Ovary (tissue), 7 donors: ENCODE measurements at regions not wholly inside any gene's neighbourhood (a gene's known extent, or its start where the extent isn't known, plus 50 kb on each side); places are given as distances from the start of the nearest gene placed in this dataset.

Experiments
- DNase-seq, 5 donors: peaks; one replicate each; pipeline ENCODE4 v3.0.0-alpha.2; 2019 to 2020
- H3K27ac ChIP-seq, 2 donors: fragments of 200-600 bp; one replicate each; pipeline versions ENCODE4 v1.5.1 to v1.8.0; 2019 to 2022
- H3K27me3 ChIP-seq: fragments of 200-600 bp; one replicate; pipeline ENCODE4 v1.8.0; 2022
- H3K36me3 ChIP-seq: fragments of 200-600 bp; sonication (generic); one replicate; pipeline ENCODE4 v1.5.1; 2019
- H3K4me1 ChIP-seq: one replicate; pipeline ENCODE4 v1.8.1; 2013; ENCODE audit warnings: mild to moderate bottlenecking, moderate library complexity; ENCODE audit not compliant: insufficient read depth
- H3K4me3 ChIP-seq: fragments of 200-600 bp; sonication (generic); one replicate; pipeline ENCODE4 v1.5.1; 2017
- H3K9me3 ChIP-seq, 2 donors: fragments of 200-600 bp in 1 of 2; sonication (generic) in 1 of 2; one replicate each; pipeline versions ENCODE4 v1.5.1 to v1.8.1; 2013 to 2019; ENCODE audit warnings: mild to moderate bottlenecking in 1 of 2, moderate library complexity in 1 of 2
- CTCF ChIP-seq, 3 donors: fragments of 450-650 bp in 2 of 3; fragments of 200-600 bp in 1 of 3; IDR thresholded peaks; one replicate each; pipeline versions ENCODE4 v1.5.1 to v1.8.0; 2016 to 2022; ENCODE audit warnings: antibody characterized with exemption in 3 of 3, mild to moderate bottlenecking in 1 of 3
- EP300 ChIP-seq: sonication (generic); formaldehyde crosslinking; IDR thresholded peaks from one replicate; pipeline ENCODE4 v1.6.1; 2017; ENCODE audit warnings: antibody characterized with exemption
- POLR2A ChIP-seq: fragments of 450-650 bp; IDR thresholded peaks from one replicate; pipeline ENCODE4 v1.6.1; 2017; ENCODE audit warnings: antibody characterized with exemption, mild to moderate bottlenecking, moderate library complexity
- WGBS, 3 donors: extraction: QIAGEN DNeasy Blood & Tissue Kit in 1 of 3; methylation state at CpG; one replicate each; pipeline versions ENCODE4 v1.1.5 to v1.1.7; 2013 to 2017; 5-methylcytosine and 5-hydroxymethylcytosine counted together
- intact Hi-C, 4 donors: fragments of 100-400 bp; cut with DNase I; formaldehyde crosslinking; loops; one replicate each; pipeline versions ENCODE4 v1.11.0 to v1.15.1; 2022 to 2023
- donor health status: DM: no; HTN: no; CAD: no; lungs with moderate emphysema.
- donor health status: DM: no; HTN: no; CAD: no.
- donor health status: Bipolar disorder and iron deficiency.
- donor health status: DM: no; HTN: no; CAD: no.
- donor health status: DM: yes; HTN: yes; CAD: no.

GRCh38 chr5:78705826-78706225 is 57.3 kb upstream of the LHFPL2 start:
- 89 to 94% (median 92%) methylated on average over 3 of the region's 3 CpGs for WGBS, 3 donors
- intact Hi-C loops = no loop called here
- no peaks in the 10 kb centered on the region for H3K4me1 ChIP-seq
- no peaks in the 10 kb centered on the region for H3K9me3 ChIP-seq
- H3K27me3 ChIP-seq = no peaks in the 10 kb centered on the region
- H3K27ac ChIP-seq = no peak overlapping the region
- DNase-seq = no peak
- no peak for TF ChIP-seq EP300
- no peak for TF ChIP-seq CTCF (IDR thresholded peaks at IDR 0.05)
- no peak for TF ChIP-seq POLR2A
- no peaks in the 10 kb centered on the region for H3K36me3 ChIP-seq
- no peak overlapping the region for H3K4me3 ChIP-seq

GRCh38 chr5:78701795-78702410 is 53.3 kb upstream of the LHFPL2 start:
- H3K4me1 ChIP-seq = no peaks in the 10 kb centered on the region
- H3K9me3 ChIP-seq = no peaks in the 10 kb centered on the region
- DNase-seq = no peak
- WGBS, 3 donors = 68 to 80% (median 76%) methylated on average over 3 of the region's 3 CpGs
- H3K4me3 ChIP-seq = no peak overlapping the region
- no peaks in the 10 kb centered on the region for H3K27me3 ChIP-seq
- no peaks in the 10 kb centered on the region for H3K36me3 ChIP-seq
- no peak for TF ChIP-seq POLR2A
- no peak overlapping the region for H3K27ac ChIP-seq
- intact Hi-C loops = no loop called here

GRCh38 chr5:78699552-78700153 is 51.1 kb upstream of the LHFPL2 start:
- intact Hi-C loops = no loop called here
- Histone ChIP-seq H3K4me3 (no peak overlapping the region), H3K27ac (no peak overlapping the region), H3K9me3 (no peaks in the 10 kb centered on the region), H3K36me3 (no peaks in the 10 kb centered on the region), H3K4me1 (no peaks in the 10 kb centered on the region), H3K27me3 (no peaks in the 10 kb centered on the region)
- no peak for DNase-seq
- TF ChIP-seq EP300 (no peak), POLR2A (no peak), CTCF (IDR thresholded peaks at IDR 0.05) (no peak)
- 52 to 66% (median 60%) methylated on average over 6 of the region's 6 CpGs for WGBS, 3 donors

GRCh38 chr5:78698191-78698791 is 49.7 kb upstream of the LHFPL2 start:
- Histone ChIP-seq H3K27me3 (no peaks in the 10 kb centered on the region), H3K27ac (no peak overlapping the region), H3K4me1 (no peaks in the 10 kb centered on the region), H3K4me3 (no peak overlapping the region), H3K9me3 (no peaks in the 10 kb centered on the region), H3K36me3 (no peaks in the 10 kb centered on the region)
- intact Hi-C loops = no loop called here
- 56 to 73% (median 69%) methylated on average over 4 of the region's 4 CpGs for WGBS, 3 donors
- TF ChIP-seq CTCF (IDR thresholded peaks at IDR 0.05) (no peak), POLR2A (no peak), EP300 (no peak)
- no peak for DNase-seq
